Renal cortical epithelial cell (primary cell): ENCODE measurements at regions not wholly inside any gene's neighbourhood (a gene's known extent, or its start where the extent isn't known, plus 50 kb on each side); places are given as distances from the start of the nearest gene placed in this dataset.

Source experiments
- DNase-seq: peaks from one replicate; pipeline ENCODE4 v3.0.0-alpha.2; 2011; ENCODE audit warnings: low read depth

DNA sequence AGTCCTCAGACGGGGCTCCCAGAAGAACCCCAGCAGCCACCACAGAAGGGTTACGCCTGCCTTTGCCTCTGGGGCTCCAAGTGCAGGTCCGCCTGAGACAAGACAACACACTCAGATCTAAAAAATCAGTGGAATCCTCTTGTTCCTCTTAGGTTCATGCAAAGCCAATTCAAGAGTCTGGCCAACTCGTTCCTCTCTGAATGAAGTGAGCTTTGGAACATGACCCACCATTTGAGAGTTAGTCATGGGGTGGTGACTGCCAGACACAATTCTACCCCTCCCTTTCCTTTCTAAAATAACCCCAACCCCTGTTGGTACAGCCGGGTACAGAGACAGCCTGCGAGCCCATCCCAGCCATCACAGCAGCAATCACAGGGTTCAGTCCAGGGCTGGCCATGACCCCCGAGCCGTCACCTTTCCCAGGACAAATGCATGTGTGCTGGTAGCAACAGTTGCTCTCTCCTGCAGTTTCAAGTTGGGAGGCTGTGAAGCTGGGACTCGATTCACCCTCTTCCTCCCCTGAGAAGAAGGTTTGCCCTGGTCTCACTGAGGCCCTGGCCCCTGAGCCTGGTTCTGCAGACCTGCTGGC is 183.1 kb upstream of the SH3BP4 start:
- DNase-seq = no peak

DNA sequence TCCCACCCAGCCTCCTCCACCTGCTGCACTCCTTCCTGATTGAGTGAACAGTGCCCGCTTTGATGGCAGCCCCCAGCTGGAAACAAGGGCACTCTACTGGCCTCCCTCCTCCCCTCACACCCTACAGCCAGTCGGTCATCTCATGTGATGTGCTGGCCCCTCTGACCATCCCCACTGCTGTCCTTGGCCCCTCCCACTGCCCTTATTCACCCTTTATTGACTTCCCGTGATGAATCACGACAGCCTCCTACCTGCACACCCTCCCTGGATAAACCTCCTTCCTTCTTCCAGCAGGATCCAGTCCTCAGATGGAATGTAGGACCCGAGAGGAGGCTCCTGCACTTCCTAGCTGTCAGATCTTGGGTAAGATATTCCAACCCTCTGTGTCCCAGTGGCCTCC is 186.5 kb upstream of the SH3BP4 start:
- no peak for DNase-seq

DNA sequence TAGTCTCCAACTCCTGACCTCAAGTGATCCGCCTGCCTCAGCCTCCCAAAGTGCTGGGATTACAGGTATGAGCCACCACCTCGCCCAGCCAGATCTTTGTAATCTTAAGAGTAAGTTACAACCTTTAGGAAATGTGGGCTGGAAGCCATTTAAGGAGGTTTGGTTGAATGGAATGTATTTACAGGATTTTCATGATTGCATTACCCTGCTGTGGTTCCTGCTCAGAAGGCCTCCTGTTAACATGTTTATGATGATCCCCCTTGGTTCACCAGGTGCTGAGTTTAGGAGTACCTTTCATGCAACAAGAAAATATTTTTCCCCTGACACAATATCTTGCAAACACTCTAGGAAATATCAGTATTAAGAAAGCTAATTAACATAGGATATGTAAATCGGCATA is 187.4 kb upstream of the SH3BP4 start:
- DNase-seq = peak; percentile 61

DNA sequence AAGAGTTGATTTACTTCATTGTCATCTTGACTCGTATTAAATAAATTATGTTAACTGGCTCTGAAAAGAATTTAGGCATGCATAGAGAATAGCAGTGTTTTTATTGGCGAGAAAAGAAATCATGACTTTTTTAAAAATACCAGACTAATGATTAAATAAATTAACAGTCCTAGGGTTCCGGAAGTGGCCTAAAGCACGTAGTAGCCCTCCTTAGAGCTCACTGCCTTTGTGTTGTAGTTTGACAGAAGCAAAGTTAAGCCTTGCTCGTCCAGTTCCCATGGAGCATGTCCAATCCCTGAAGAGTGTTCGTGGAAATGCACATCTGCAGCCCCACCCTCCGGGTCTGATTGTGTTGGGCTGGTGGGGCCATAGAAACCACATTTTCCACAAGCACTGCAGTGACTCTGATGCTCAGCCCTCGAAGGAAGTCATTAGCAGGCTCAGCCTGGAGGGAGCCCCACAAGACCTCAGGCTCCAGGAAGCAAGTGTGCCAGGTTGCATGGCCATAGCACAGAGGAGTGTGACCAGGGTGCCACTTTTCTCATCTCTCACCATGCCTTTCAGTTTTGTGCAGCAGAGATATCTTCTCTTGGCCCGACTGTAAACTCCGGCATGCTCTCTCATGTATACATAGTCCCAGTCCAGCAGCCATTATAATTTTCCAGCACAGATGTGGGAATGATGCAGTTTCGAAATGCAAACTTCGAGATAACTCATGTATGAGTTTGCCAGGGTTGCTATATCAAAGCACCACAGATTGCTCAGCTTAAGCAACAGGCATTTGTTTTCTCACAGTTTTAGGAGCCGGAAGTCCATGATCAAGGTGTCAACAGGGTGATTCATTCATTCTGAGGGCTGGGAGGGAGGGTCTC is 188.6 kb upstream of the SH3BP4 start:
- peak; percentile 82 for DNase-seq

DNA sequence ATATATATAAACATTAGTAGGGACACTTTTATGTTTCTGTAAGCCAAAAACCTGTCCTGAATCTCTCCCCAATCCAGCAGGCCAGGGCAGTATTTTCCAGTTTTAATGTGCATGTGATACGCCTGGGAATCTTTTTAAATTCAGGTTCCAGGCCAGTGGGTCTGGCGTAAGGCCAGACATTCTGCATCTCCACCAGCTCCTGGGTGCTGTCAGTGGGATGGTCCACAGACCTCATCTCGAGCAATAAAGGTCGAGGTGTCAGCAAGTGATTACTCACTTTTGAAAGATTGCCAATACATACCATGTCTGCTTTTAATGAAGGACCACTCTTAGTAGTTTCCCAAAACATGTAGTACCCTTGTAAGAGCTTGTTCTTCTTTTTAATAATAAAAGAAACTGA is 189.9 kb upstream of the SH3BP4 start:
- DNase-seq = peak; percentile 72

DNA sequence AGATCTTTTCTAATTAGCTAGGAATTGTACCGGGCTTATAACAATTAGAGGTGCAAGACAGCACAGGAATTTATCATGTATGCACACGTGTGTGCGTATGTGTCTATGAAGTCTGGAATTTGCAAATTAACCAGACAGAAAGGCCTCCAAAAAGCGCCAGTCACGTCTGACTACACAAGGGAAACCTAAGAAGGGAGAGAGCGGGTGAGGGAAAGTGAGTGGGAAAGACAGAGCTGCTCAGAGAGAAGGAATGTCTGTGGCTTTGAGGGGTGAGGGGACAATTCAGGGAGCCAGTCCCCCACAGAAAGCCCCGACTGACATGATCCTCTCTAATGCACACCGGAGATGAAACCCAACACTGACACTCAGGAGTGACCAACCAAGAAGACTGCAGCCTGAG is 197.7 kb upstream of the SH3BP4 start:
- DNase-seq = peak; percentile 80

DNA sequence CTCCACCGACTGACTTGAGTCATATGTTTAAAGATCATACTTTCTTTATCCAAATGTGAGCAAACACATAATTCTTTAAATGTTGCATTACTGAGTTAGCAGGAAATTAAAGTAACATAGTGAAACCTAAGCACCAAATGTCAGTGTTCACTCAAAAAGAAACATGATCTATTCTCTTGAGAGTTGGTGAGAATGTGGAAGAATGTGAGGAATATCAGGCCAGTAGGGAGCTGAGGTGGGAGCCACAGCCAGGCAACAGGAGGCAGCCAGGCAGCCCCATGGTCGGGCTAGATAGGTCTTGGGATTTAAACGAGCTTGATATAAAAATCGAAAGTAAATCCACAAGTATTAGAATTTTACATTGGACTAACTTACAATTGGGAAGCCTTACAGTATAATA is 198.1 kb upstream of the SH3BP4 start:
- no peak for DNase-seq

DNA sequence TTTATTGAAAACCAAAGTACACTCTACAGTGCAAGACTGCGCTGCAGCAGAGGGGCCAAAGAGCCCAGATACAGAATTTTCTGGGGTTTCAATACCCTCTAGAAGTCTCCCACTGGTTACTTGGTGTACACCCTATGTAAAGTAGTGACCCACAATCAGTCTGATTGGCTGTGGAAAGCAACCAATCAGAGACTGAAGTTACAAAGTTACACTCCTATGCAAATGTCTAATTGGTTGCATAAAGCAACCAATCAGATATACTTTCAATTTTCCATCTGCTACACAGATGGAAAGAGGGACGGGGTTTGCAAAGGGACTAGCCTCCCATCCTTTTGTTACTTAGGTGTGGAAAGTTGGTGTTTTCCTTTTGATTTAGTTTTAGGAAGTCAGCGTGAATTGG is 198.9 kb upstream of the SH3BP4 start:
- DNase-seq = no peak

DNA sequence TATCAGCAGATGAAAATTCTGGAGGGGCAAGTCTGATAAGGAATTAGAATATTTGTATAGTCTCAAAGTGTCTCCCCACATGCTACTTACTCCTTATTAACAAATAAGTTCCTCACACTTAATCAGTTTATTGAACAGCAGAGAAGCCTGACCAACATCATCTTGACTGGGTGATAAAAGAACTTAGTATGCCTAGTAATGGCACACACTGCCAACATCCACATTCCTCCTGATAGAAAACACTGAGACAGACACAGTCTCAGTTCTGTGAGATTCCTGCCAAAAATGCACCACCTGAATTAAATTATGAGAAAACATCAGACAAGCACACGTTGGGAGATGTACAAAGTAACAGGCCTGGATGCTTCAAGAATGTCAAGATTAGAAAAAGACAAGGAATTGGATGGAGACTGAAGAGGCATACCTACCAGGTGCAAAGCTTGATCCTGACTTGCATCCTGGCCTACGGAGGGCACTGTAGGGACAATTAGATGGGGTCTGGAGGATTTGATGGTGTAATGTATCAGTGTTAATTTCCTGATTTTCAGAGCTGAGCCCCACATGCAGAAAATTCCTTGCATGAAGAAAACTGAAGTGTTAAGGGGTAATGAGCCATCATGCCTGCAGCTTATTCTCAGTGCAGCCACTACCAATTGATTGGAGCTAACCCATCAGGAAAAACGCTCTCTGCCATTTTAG is 200.4 kb upstream of the SH3BP4 start:
- DNase-seq = no peak

DNA sequence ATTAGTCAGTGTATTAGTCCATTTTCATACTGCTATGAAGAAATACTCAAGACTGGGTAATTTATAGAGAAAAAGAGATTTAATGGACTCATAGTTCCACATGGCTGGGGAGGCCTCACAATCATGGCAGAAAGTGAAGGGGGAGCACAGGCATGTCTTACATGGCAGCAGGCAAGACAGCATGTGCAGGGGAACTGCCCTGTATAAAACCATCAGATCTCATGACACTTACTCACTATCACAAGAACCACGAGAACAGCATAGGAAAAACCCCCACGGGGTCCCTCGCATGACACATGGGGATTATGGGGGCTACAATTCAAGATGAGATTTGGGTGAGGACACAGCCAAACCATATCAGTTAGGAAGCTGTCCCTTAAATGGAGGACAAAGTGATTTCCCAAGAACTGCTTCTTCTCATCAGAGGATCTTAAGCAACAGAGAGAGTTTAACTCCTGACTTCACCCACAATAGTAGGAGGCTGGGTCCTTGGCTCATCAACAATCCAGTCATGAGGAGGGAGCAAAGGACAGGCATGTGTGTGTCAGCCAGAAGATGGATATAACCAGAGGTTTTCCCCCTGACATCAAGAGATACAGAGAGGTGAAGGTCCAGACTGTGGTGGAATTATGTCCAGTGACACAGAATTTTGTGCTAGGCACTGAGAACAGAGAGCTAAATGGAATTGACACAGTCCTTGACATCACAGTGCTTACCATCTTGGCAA is 203.8 kb upstream of the SH3BP4 start:
- peak; percentile 27 for DNase-seq

DNA sequence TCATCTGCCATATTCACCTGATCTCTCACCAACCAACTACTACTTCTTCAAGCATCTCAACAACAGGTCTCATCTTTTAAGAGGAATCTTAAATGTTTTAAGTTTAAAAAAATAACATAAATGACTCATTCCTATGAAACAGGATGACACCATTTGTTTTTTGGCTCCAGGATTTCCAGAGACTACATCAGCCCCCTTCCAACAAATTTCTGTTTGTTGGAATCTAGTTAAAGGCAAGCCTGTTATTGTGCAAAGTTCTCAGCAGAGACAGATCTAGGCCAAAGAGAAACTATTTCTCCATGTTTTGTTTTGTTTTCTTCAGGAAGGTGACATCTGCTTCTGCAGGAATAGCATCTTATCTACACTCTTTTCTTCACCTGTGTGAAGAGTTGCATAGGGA is 204.8 kb upstream of the SH3BP4 start:
- DNase-seq = no peak

DNA sequence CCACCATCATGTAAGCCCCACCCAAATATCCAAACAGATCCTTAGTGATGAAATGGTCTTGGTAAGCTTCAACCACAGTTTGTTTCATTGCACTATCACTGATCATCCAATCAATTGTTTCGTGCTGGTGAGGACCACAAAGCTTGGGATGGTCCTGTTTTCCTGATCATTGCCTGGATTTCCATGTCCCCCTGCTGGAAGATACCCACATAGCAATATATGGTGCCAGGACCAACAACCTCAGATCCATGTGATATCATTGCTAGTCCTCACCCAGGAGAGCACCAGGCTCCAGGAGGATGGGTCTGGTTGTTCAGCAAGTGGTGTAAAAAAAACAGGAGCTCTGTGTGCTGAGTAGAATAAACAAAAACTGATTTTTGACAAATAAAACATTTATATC is 206.5 kb upstream of the SH3BP4 start:
- no peak for DNase-seq

DNA sequence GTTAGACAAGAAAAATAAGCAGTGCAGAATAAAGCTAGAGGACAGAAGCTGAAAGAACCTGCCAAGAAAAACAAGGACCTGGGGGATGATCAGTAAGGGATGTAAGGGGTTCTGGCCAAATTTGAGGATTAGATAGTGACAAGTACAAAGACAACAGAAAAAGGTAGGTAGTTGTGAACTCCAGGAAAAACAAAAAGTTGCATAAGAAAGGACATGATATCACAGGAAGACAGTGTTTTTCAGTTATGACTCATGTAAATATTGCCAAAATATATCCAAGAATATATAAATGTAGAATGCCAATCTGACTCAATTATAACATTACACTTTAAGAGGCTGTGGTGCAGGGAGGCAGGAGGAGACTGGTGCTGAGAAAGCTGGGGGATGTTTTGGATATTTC is 209.8 kb upstream of the SH3BP4 start:
- DNase-seq = no peak

DNA sequence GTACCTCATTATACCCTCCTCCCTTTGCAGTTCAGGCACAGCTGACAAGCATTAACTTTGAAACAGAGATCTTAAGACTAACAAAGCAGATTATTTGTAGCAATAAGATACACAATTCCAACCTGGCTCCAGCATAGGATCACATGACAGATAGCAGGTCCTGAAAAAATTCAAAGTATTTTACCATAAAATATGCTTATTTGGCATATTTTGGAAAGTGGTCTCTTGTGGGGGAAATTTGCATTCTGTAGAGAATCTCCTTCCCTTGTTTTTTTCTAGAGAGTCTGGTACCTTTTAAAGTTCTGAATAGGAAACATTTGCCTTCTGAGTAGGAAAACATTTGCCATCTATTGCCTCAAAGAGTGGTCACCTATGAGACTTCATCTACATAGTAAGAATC is 212.8 kb upstream of the SH3BP4 start:
- DNase-seq = no peak

DNA sequence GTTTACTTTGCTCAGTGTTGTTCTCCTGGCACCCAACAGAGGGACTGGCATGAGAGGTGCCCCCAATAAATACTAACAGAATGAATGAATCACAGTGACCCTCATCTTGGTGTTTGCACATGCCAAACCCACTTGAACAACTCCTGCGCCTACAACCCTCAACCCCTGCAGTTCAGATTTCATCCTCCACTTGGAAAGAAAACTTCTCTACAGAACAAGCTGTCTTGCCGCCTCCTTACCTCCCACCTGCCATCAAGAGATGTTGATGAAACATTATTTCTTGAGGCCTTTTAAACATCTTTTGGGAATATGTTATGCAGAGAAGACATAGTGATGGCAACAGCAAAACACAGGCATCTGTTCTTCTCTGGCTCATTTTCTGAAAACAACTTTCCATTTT is 216.0 kb upstream of the SH3BP4 start:
- no peak for DNase-seq

DNA sequence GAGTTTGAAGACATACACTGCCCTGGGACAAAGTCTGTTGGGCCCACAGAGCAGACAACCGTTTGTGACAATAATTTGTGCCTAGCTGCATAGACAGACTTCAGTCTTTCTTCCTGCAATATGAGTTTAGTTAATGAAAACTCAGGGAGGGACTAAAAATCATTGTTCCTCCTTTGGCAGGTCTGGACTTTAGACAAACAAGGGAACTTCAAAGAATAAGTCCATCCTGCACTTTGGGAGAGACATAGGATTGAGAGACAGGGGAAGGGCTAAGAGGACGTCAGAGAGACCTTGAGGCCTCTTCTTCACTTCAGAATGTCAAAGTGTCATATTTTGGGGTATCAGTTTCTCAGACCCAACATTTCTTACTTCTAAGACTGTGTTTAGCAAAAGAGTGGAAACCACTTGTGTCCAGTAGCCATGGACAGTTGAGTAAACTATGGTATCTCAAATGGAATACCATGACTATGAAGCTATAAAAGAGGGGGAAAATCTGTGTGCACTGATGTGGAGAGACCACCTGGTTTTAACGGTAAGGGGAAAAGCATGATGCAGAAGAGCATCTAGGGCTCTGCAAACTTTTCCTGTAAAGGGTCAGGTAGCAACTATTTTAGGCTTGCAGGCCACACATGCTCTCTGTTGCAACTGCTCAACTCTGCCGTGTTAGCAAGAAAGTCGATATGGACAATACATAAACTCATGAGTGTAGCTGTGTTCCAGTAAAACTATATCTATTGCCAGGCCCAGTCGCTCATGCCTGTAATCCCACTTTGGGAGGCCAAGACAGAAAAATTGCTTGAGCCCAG is 217.8 kb upstream of the SH3BP4 start:
- DNase-seq = no peak

DNA sequence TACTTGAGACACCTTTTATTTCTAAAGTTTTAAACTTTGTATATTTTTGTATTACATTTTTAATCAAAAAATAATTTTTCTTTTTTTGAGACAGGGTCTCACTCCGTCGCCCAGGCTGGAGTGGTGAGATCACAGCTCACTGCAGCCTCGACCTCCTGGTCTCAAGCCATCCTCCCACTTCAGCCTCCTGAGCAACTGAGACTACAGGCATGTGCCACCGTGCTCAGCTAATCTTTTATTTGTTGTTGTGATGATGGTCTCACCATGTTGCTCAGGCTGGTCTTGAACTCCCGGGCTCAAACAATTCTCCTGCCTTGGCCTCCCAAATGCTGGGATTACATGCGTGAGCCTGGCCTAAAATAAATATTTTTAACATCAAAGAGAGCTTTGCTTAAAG is 218.7 kb upstream of the SH3BP4 start:
- no peak for DNase-seq

DNA sequence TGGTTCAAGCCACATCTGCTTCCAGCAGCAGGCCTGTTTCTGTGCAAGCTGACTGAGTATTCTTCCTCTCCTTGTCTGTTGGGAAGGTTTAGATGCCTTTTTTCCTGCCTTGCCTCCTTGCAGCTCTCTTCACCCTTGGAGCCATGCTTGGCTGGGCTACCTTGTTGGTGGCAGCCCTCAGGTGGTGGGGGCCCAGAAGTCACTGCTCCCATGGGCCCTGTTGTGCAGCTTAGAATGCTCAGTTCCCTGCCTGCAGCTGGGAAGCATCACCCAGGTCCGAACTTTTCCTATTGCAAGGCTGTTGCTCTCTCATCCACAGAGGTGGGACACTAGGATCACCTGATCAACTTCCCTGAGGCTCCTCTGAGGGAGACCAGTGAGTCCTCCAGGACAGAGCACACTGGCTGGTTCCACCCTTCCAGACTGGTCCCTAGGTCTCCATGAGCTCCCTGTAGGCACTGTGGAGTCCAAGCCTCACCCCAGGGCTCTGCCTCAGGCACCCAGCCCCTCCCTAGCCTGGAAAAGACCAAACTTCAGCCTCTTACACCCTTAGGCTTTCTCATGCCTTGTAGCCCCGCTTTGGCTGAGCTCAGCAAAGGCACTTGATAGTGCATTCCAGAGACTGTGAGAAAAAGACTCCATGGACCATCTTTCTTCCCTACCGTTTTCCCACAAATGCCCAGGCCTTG is 219.3 kb upstream of the SH3BP4 start:
- DNase-seq = no peak

DNA sequence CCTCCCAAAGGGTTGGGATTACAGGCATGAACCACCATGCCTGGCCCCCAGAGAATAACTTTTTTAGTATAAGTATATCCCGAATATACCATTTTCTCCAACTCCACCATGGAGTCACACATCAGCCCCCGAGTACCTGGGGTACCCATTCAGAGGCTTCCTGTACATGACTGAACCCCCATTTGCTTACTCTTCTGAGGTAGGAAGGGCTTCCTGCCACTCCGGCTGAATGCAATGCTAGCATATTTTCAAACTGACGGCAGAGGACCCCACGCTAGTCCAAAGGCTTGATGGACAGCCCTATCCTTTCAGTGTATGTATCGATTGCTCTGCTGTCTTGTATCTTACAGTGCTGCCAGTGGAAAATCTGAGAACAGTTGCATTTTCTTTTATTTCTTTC is 220.6 kb upstream of the SH3BP4 start:
- DNase-seq = no peak

DNA sequence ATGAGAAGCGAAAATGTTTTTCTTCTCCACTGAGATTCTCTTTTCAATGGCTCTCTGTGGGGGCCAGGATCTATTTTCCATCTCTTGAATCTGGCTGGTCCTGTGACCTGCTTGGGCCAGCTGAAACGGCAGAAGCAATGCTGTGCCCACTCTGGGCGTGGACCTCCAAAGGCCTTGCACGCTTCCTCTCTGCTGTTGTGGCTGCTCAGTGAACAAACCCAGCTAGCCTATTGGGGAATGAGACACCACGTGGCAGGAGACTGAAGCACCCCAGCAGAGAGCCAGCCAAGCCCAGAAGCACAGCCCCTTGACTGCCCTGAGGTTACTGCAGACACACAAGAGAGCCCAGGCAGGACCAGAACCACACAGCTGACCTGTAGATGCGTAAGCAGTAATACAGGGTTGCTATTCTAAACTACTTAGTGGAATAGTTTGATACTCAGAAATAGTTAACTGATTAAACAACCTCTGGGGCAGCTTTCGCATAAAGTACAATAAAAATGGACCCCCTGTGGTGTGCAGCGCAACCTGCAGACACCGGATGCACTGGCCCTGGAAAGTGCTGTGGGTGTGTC is 221.7 kb upstream of the SH3BP4 start:
- peak; percentile 89 for DNase-seq
